ENCODE measurements at regions not wholly inside any gene's neighbourhood (a gene's known extent, or its start where the extent isn't known, plus 50 kb on each side); places are given as distances from the start of the nearest gene placed in this dataset.
"Not testable (repeated sequence)": the region's sequence is repeated elsewhere in the genome, so short reads cannot be mapped to it uniquely, and the experiment has no call there.

- ChIA-PET CTCF (interaction anchor here (0.6 to 1.4 kb wide), 2 partner anchors 104 to 383 kb away, joined by 3 to 7 read pairs; no protein-coding TSS in a partner anchor), POLR2A (no interaction called here)
- TF ChIP-seq CTCF (IDR thresholded peaks at IDR 0.05; ENCODE audit: low read depth, low read length), result no peak
- Histone ChIP-seq H3K27ac (ENCODE audit: low read depth, low read length) (no peak overlapping the region), H3K27me3 (ENCODE audit: control insufficient read depth, insufficient read depth, low read length) (peaks cover 11% of the 10 kb centered on the region), H3K4me3 (ENCODE audit: low read depth, low read length) (no peak overlapping the region), H3K9me3 (ENCODE audit: control insufficient read depth, insufficient read depth, low read length) (no peaks in the 10 kb centered on the region)
- no peak for DNase-seq (ENCODE audit: low read depth, low spot score)
Observed at GRCh38 chr11:45000918-45001317, 50.2 kb upstream of the TP53I11 start.

GRCh38 chr11:45001466-45002165, 50.9 kb upstream of the TP53I11 start:
- TF ChIP-seq CTCF (IDR thresholded peaks at IDR 0.05; ENCODE audit: low read depth, low read length), result no peak
- Histone ChIP-seq H3K9me3 (ENCODE audit: control insufficient read depth, insufficient read depth, low read length) (no peaks in the 10 kb centered on the region), H3K4me3 (ENCODE audit: low read depth, low read length) (no peak overlapping the region), H3K27me3 (ENCODE audit: control insufficient read depth, insufficient read depth, low read length) (peaks cover 12% of the 10 kb centered on the region), H3K27ac (ENCODE audit: low read depth, low read length) (no peak overlapping the region)
- no peak for DNase-seq (ENCODE audit: low read depth, low spot score)
- CTCF ChIA-PET, result interaction anchor here (1.2 to 1.4 kb wide), 2 partner anchors 103 to 338 kb away, joined by 3 to 7 read pairs; no protein-coding TSS in a partner anchor
- POLR2A ChIA-PET, result no interaction called here

- Histone ChIP-seq H3K27me3 (ENCODE audit: control insufficient read depth, insufficient read depth, low read length) (peaks cover 15% of the 10 kb centered on the region), H3K4me3 (ENCODE audit: low read depth, low read length) (no peak overlapping the region), H3K9me3 (ENCODE audit: control insufficient read depth, insufficient read depth, low read length) (no peaks in the 10 kb centered on the region), H3K27ac (ENCODE audit: low read depth, low read length) (no peak overlapping the region)
- DNase-seq (ENCODE audit: low read depth, low spot score), result no peak
- ChIA-PET POLR2A (no interaction called here), CTCF (no interaction called here)
- no peak for TF ChIP-seq CTCF (IDR thresholded peaks at IDR 0.05; ENCODE audit: low read depth, low read length)
Observed at GRCh38 chr11:45005106-45005505, 54.4 kb upstream of the TP53I11 start.

- Histone ChIP-seq H3K4me3 (ENCODE audit: low read depth, low read length) (no peak overlapping the region), H3K27me3 (ENCODE audit: control insufficient read depth, insufficient read depth, low read length) (peaks cover 11% of the 10 kb centered on the region), H3K27ac (ENCODE audit: low read depth, low read length) (no peak overlapping the region), H3K9me3 (ENCODE audit: control insufficient read depth, insufficient read depth, low read length) (no peaks in the 10 kb centered on the region)
- TF ChIP-seq CTCF (IDR thresholded peaks at IDR 0.05; ENCODE audit: low read depth, low read length), result no peak
- DNase-seq (ENCODE audit: low read depth, low spot score), result no peak
- POLR2A ChIA-PET, result no interaction called here
- CTCF ChIA-PET, result no interaction called here
Observed at GRCh38 chr11:45007011-45007410, 56.3 kb upstream of the TP53I11 start.

GRCh38 chr11:45015983-45016382, 65.3 kb upstream of the TP53I11 start:
- H3K27ac ChIP-seq (ENCODE audit: low read depth, low read length); H3K9me3 ChIP-seq (ENCODE audit: control insufficient read depth, insufficient read depth, low read length); H3K27me3 ChIP-seq (ENCODE audit: control insufficient read depth, insufficient read depth, low read length); POLR2A ChIA-PET; H3K4me3 ChIP-seq (ENCODE audit: low read depth, low read length); DNase-seq (ENCODE audit: low read depth, low spot score): not testable (repeated sequence)
- CTCF ChIA-PET, result interaction anchor here (1.6 kb wide), 1 partner anchor 80 kb away, joined by 5 read pairs; no protein-coding TSS in a partner anchor

- H3K27me3 ChIP-seq (ENCODE audit: control insufficient read depth, insufficient read depth, low read length); H3K27ac ChIP-seq (ENCODE audit: low read depth, low read length); DNase-seq (ENCODE audit: low read depth, low spot score); H3K9me3 ChIP-seq (ENCODE audit: control insufficient read depth, insufficient read depth, low read length); POLR2A ChIA-PET; H3K4me3 ChIP-seq (ENCODE audit: low read depth, low read length): not testable (repeated sequence)
- CTCF ChIA-PET, result interaction anchor here (0.6 to 1.6 kb wide), 2 partner anchors 80 to 1617 kb away, joined by 5 read pairs; no protein-coding TSS in a partner anchor
Observed at GRCh38 chr11:45016446-45016845, 65.8 kb upstream of the TP53I11 start.

Data from AG04450 (cell line).